GM10248 (cell line): ENCODE measurements at regions not wholly inside any gene's neighbourhood (a gene's known extent, or its start where the extent isn't known, plus 50 kb on each side); places are given as distances from the start of the nearest gene placed in this dataset.

Experiments used
- CTCF ChIA-PET: fragments of 300-600 bp; sonication (Branson Sonifier 250); formaldehyde crosslinking; extraction: SDS; loops from one replicate; lab custom pipeline; 2021; ENCODE audit warnings: antibody characterized with exemption; lab: Yijun Ruan, JAX
- POLR2A ChIA-PET: fragments of 350-650 bp; sonication (Branson Sonifier 250); formaldehyde crosslinking; extraction: SDS; loops from one replicate; lab custom pipeline; 2020; ENCODE audit warnings: antibody characterized with exemption; lab: Yijun Ruan, JAX
- DNase-seq: peaks from one replicate; pipeline ENCODE4 v3.0.0; 2012; ENCODE audit errors: extremely low spot score
- CTCF ChIP-seq: IDR thresholded peaks from 2 replicates; pipeline ENCODE4 v1.5.1; 2012; ENCODE audit warnings: mild to moderate bottlenecking, low read depth; ENCODE audit errors: extremely low read depth, missing control alignments, control extremely low read depth

- POLR2A ChIA-PET: no interaction called here
- CTCF ChIA-PET: no interaction called here
- no peak for TF ChIP-seq CTCF
- no peak for DNase-seq
Measured at GRCh38 chrX:150162141-150162540, 201.0 kb upstream of the MAMLD1 start.

GRCh38 chrX:150163221-150163930 is 199.7 kb upstream of the MAMLD1 start:
- POLR2A ChIA-PET: no interaction called here
- TF ChIP-seq CTCF: no peak
- CTCF ChIA-PET: no interaction called here
- DNase-seq: no peak

- CTCF ChIA-PET: no interaction called here
- POLR2A ChIA-PET: no interaction called here
- no peak for TF ChIP-seq CTCF
- DNase-seq: no peak
Measured at GRCh38 chrX:150163956-150164726, 199.0 kb upstream of the MAMLD1 start.

- POLR2A ChIA-PET: no interaction called here
- CTCF ChIA-PET: no interaction called here
- DNase-seq: no peak
- no peak for TF ChIP-seq CTCF
Measured at GRCh38 chrX:150164971-150165600, 198.0 kb upstream of the MAMLD1 start.

- ChIA-PET CTCF (no interaction called here), POLR2A (no interaction called here)
- TF ChIP-seq CTCF: no peak
- DNase-seq: no peak
Measured at GRCh38 chrX:150165776-150166610, 197.1 kb upstream of the MAMLD1 start.
